Effector memory CD8-positive, alpha-beta T cell (primary cell): ENCODE measurements at regions not wholly inside any gene's neighbourhood (a gene's known extent, or its start where the extent isn't known, plus 50 kb on each side); places are given as distances from the start of the nearest gene placed in this dataset.

ENCODE experiments used
- ATAC-seq: fragments of 150-1000 bp; cut with Tn5 transposase; replicated peaks from 2 replicates; pipeline ENCODE4 v1.10.0; 2021; ENCODE audit warnings: mild to moderate bottlenecking, moderate library complexity
- DNase-seq, 3 experiments: peaks; one replicate each; pipeline ENCODE4 v3.0.0; 2021
- H3K27ac Mint-ChIP-seq, 2 donors: one replicate each; pipeline ENCODE4 v1.8.0; 2022; ENCODE audit warnings: mild to moderate bottlenecking in 2 of 2, mixed read lengths in 2 of 2, moderate library complexity in 2 of 2
- H3K27me3 Mint-ChIP-seq, 2 donors: one replicate each; pipeline ENCODE4 v1.8.0; 2022; ENCODE audit warnings: mixed read lengths in 2 of 2
- H3K36me3 Mint-ChIP-seq: one replicate; pipeline ENCODE4 v1.8.0; 2022; ENCODE audit warnings: mild to moderate bottlenecking, moderate library complexity, mixed read lengths; ENCODE audit not compliant: insufficient read depth
- H3K4me1 Mint-ChIP-seq, 2 donors: one replicate each; pipeline ENCODE4 v1.8.0; 2022; ENCODE audit warnings: low read depth in 2 of 2, mixed read lengths in 2 of 2
- H3K4me3 Mint-ChIP-seq, 2 donors: one replicate each; pipeline ENCODE4 v1.8.0; 2022; ENCODE audit warnings: mild to moderate bottlenecking in 2 of 2, mixed read lengths in 2 of 2, moderate library complexity in 2 of 2
- H3K9me3 Mint-ChIP-seq, 2 donors: one replicate each; pipeline ENCODE4 v1.8.0; 2022; ENCODE audit warnings: mixed read lengths in 2 of 2

- peaks cover 0 to 3% of the 10 kb centered on the region in 2 donors for H3K4me1 Mint-ChIP-seq
- H3K9me3 Mint-ChIP-seq: no peaks in the 10 kb centered on the region
- H3K36me3 Mint-ChIP-seq: no peaks in the 10 kb centered on the region
- ATAC-seq: no peak
- DNase-seq: no peak
- H3K27me3 Mint-ChIP-seq: peaks cover 23 to 40% of the 10 kb centered on the region in 2 donors
- no peak overlapping the region for H3K27ac Mint-ChIP-seq
- no peak overlapping the region for H3K4me3 Mint-ChIP-seq
Measured at GRCh38 chr16:86128246-86128645, 229.3 kb downstream of the IRF8 start.

- Mint-ChIP-seq H3K27me3 (peaks cover 14 to 39% of the 10 kb centered on the region in 2 donors), H3K27ac (no peak overlapping the region), H3K4me3 (no peak overlapping the region), H3K9me3 (no peaks in the 10 kb centered on the region), H3K36me3 (no peaks in the 10 kb centered on the region), H3K4me1 (peaks cover 0 to 3% of the 10 kb centered on the region in 2 donors)
- DNase-seq (no peak), ATAC-seq (no peak)
Measured at GRCh38 chr16:86129541-86129940, 230.6 kb downstream of the IRF8 start.

DNA sequence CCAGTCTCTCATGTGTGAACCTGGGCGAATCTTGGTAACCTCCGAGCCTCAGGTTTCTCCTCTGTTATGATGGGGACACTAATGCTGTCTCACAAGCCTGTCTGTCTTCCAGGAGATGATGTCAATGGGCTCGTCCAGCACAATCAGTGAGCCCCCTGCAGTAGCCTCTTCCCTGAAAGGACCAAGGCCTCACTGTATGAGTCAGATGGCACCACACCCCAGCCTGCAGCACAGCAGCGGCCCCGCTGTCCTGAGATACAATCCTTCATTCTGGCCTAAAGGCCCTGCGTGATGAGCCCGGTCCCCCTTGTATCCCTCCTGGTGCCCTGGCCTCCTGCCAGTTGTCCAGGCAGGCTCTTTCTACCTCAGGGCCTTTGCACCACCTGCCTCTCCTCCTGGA is 234.4 kb downstream of the IRF8 start:
- H3K27ac Mint-ChIP-seq: no peak overlapping the region
- no peaks in the 10 kb centered on the region for H3K36me3 Mint-ChIP-seq
- peaks cover 16 to 44% of the 10 kb centered on the region in 2 donors for H3K27me3 Mint-ChIP-seq
- H3K9me3 Mint-ChIP-seq: no peaks in the 10 kb centered on the region
- ATAC-seq (no peak), DNase-seq (no peak)
- H3K4me1 Mint-ChIP-seq: peaks cover 0 to 3% of the 10 kb centered on the region in 2 donors
- H3K4me3 Mint-ChIP-seq: no peak overlapping the region

- Mint-ChIP-seq H3K9me3 (no peaks in the 10 kb centered on the region), H3K36me3 (no peaks in the 10 kb centered on the region), H3K4me3 (no peak overlapping the region), H3K27me3 (peaks cover 17 to 47% of the 10 kb centered on the region in 2 donors), H3K27ac (no peak overlapping the region), H3K4me1 (peaks cover 0 to 3% of the 10 kb centered on the region in 2 donors)
- no peak for ATAC-seq
- no peak for DNase-seq
Measured at GRCh38 chr16:86133847-86134375, 234.9 kb downstream of the IRF8 start.

GRCh38 chr16:86134802-86135461 is 236.0 kb downstream of the IRF8 start:
- H3K9me3 Mint-ChIP-seq: no peaks in the 10 kb centered on the region
- H3K36me3 Mint-ChIP-seq: no peaks in the 10 kb centered on the region
- H3K27me3 Mint-ChIP-seq: peaks cover 23 to 46% of the 10 kb centered on the region in 2 donors
- ATAC-seq (no peak), DNase-seq (no peak)
- H3K4me1 Mint-ChIP-seq: peaks cover 0 to 3% of the 10 kb centered on the region in 2 donors
- no peak overlapping the region for H3K27ac Mint-ChIP-seq
- H3K4me3 Mint-ChIP-seq: no peak overlapping the region

DNA sequence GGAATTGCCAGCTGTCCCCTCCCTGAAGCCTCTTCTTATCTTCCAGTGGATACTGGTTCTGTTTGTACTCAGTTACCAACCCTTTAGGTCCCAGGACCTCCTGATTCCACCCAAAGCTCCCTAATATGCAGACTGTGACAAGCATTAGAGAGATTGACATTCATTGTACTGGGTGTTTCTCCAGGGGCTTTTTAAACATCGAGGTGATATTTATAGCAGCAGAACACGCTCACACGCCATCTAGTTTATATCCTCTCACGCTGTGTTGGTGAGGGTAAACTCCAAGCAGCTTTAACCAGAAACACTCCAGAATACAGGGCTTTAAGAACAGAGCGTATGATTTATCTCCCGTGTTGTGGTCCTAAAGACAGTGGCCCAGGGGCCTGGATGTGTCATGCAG is 238.4 kb downstream of the IRF8 start:
- Mint-ChIP-seq H3K27ac (no peak overlapping the region), H3K36me3 (no peaks in the 10 kb centered on the region), H3K4me3 (no peak overlapping the region), H3K9me3 (no peaks in the 10 kb centered on the region), H3K27me3 (peaks cover 24 to 53% of the 10 kb centered on the region in 2 donors), H3K4me1 (no peaks in the 10 kb centered on the region)
- no peak for ATAC-seq
- DNase-seq: no peak

DNA sequence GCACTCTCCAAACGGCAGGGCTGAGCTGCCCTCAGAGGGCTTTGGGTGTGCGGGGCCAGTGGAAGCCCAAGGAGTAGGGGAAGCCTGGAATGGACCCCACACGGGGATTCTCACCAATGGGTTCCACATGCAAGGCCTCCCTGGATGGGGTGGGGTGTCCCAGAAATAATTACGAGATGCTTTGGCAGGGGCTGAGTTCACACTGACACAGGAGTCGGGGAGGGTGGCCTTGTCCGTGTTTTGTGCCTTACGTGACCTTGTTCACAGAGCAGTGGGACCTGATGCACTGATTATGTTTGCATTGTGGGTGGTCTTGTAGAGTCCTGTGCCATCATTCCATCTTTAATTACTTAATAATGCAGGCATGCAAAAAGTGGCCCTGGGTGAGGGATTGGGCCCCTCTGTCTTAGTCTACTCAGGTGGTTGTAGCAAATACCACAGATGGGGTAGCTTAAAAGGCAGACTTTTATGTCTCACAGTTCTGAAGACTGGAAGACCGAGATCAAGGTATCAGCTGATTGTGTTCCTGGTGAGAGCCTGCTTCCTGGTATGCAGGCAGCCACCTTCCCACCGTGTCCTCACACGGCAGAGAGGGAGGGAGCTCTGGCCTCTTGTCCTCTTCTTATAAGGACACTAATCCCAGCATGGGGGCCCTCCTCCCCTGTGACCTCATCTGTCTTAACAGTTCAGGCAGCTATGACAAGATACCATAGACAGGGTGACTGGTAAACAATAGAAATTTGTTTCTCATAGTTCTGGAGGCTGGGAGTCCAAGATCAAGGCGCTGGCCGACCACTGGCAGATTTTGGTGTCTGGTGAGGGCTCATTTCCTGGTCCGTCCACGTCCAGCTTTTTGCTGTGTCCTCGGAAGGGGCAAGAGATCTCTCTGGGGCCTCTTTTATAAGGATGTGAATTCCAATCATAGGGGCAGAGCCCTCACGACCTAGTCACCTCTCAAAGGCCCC is 239.4 kb downstream of the IRF8 start:
- no peak for ATAC-seq
- H3K9me3 Mint-ChIP-seq: no peaks in the 10 kb centered on the region
- peaks cover 24 to 50% of the 10 kb centered on the region in 2 donors for H3K27me3 Mint-ChIP-seq
- H3K4me3 Mint-ChIP-seq: no peak overlapping the region
- no peak for DNase-seq
- H3K4me1 Mint-ChIP-seq: no peaks in the 10 kb centered on the region
- no peak overlapping the region for H3K27ac Mint-ChIP-seq
- no peaks in the 10 kb centered on the region for H3K36me3 Mint-ChIP-seq

GRCh38 chr16:86142801-86143236 is 243.9 kb downstream of the IRF8 start:
- DNase-seq (no peak), ATAC-seq (no peak)
- Mint-ChIP-seq H3K27ac (no peak overlapping the region), H3K27me3 (peaks cover 13 to 24% of the 10 kb centered on the region in 2 donors), H3K9me3 (no peaks in the 10 kb centered on the region), H3K36me3 (no peaks in the 10 kb centered on the region), H3K4me3 (no peak overlapping the region), H3K4me1 (no peaks in the 10 kb centered on the region)

DNA sequence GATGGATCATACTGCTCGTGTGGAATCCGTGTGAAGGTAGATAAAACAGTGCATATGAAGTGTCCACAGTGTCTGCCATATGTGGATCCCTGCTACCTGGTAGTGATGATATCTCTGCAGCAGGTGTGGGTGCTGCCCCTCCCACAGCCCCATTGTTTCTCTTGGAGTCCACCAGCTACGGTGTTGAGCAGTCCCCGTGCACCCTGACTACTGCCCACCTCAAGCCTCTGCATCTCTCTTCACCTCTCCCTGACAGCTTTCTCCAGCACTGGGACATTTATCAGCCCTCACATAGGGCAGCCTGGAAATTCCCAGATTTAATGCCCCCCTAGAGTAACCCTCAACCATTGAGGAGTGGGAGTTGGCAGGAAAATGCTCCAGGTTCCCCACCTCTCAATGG is 244.7 kb downstream of the IRF8 start:
- Mint-ChIP-seq H3K27me3 (peaks cover 7 to 16% of the 10 kb centered on the region in 2 donors), H3K36me3 (no peaks in the 10 kb centered on the region), H3K4me3 (no peak overlapping the region), H3K9me3 (no peaks in the 10 kb centered on the region), H3K4me1 (no peaks in the 10 kb centered on the region), H3K27ac (no peak overlapping the region)
- DNase-seq (no peak), ATAC-seq (no peak)

GRCh38 chr16:86145669-86146068 is 246.7 kb downstream of the IRF8 start:
- DNase-seq (no peak), ATAC-seq (no peak)
- no peak overlapping the region for H3K27ac Mint-ChIP-seq
- H3K36me3 Mint-ChIP-seq: no peaks in the 10 kb centered on the region
- H3K27me3 Mint-ChIP-seq: peaks cover 6 to 19% of the 10 kb centered on the region in 2 donors
- no peaks in the 10 kb centered on the region for H3K9me3 Mint-ChIP-seq
- no peak overlapping the region for H3K4me3 Mint-ChIP-seq
- no peaks in the 10 kb centered on the region for H3K4me1 Mint-ChIP-seq

DNA sequence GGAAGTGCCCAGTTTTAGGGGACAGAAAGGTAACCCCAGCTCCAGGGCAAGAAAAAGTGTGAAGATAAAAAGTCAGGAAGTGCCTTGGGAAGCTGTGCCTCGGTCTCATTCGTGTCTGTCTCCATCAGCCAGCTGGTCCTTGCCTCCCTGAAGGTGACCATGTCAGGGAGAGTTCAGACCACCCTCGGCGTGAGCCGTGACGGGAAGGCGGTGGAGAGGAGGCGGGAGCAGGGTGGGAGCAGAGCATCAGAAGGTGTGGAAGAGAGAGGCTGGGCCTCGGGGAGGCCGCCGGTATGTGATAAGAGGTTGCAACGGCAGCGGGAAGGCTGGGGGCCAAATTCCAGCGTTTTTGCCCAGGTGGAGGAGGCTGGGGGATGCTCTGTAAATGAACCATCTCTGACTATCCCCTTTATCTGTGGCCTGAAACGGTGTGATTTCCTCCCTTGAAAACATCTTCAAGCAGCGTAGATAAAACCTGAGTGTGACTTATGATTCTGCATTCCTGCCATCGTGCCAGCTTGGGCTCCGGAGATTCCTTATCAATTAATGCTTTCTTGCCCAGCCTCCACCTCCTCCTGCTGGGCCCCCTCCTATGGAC is 251.8 kb downstream of the IRF8 start:
- DNase-seq (no peak), ATAC-seq (no peak)
- Mint-ChIP-seq H3K4me1 (no peaks in the 10 kb centered on the region), H3K27ac (no peak overlapping the region), H3K27me3 (peaks cover 22 to 47% of the 10 kb centered on the region in 2 donors), H3K9me3 (no peaks in the 10 kb centered on the region), H3K4me3 (no peak overlapping the region), H3K36me3 (no peaks in the 10 kb centered on the region)

DNA sequence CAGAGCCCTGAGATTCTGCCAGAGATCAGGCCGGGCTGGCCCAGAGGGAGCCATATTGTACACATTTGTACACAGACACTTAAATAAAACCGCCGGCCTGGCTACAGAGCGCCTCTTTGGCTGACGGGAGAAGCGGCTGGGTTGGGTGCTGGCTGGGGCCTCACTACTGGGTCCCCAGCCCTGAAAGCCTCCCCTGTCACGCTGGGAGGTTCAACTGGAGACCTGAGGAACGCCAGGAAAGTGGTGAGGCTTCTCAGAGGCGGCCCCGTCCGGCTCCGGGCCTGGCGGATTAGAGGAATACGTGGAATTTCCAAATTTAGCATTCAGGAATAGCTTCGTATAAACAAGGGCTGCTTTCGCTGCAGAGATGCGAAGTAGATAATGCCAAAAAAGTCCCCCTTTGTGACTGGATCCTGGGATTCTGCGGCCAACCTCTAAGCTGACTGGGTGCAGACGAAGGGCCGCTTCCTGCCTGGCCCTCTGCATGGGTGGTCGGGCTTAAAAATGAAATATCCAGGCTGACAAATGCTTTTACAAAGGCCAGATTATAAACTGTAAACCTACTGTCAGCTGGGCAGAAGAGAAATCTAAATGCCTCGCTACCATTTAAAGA is 252.4 kb downstream of the IRF8 start:
- Mint-ChIP-seq H3K27me3 (peaks cover 22 to 47% of the 10 kb centered on the region in 2 donors), H3K4me3 (no peak overlapping the region), H3K9me3 (no peaks in the 10 kb centered on the region), H3K27ac (no peak overlapping the region), H3K4me1 (no peaks in the 10 kb centered on the region), H3K36me3 (no peaks in the 10 kb centered on the region)
- ATAC-seq (no peak), DNase-seq (no peak)

DNA sequence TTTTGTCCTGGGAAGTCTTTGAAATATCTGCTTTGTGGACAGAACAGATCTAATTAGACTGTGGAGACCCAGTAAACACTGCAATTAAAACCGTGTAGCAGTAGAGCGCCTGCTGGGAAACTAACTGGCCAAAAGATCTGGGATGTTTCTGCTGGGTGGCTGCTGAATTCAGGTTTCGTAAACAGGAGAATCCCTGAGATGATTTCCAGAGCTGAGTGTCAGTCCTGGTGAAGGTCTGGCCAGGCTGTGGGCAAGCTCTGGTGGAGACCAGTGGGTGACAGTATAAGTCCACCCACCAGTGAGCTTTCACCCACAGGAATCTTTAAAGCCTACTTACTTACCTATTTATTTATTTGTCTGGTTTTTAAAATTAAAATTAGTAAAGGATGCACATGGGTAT is 257.2 kb downstream of the IRF8 start:
- H3K9me3 Mint-ChIP-seq: peaks cover 0 to 2% of the 10 kb centered on the region in 2 donors
- H3K36me3 Mint-ChIP-seq: peaks cover 2% of the 10 kb centered on the region
- DNase-seq (no peak), ATAC-seq (no peak)
- H3K4me3 Mint-ChIP-seq: no peak overlapping the region
- no peak overlapping the region for H3K27ac Mint-ChIP-seq
- H3K27me3 Mint-ChIP-seq: peaks cover 18 to 69% of the 10 kb centered on the region in 2 donors
- H3K4me1 Mint-ChIP-seq: no peaks in the 10 kb centered on the region
